ENCODE measurements at regions not wholly inside any gene's neighbourhood (a gene's known extent, or its start where the extent isn't known, plus 50 kb on each side); places are given as distances from the start of the nearest gene placed in this dataset.
A peak's percentile ranks its signal among the peaks of the same experiment; 100 is the strongest.

- no peak for DNase-seq (ENCODE audit: insufficient read length)
- FAIRE-seq: no peak
Observed at GRCh38 chr6:27174958-27175357, 72.5 kb upstream of the PRSS16 start.

GRCh38 chr6:27176096-27176495, 71.4 kb upstream of the PRSS16 start:
- TF ChIP-seq TAF1 (IDR thresholded peaks at IDR 0.05; ENCODE audit: borderline replicate concordance, low read depth, low read length): no peak
- TF ChIP-seq POLR2A (IDR thresholded peaks at IDR 0.05; ENCODE audit: low read depth, low read length): no peak
- TF ChIP-seq POLR2AphosphoS5 (IDR thresholded peaks at IDR 0.05; ENCODE audit: low read depth, low read length): no peak
- DNase-seq (ENCODE audit: insufficient read length): no peak
- no peak for FAIRE-seq

More at GRCh38 chr6:27174958-27175357, 72.5 kb upstream of the PRSS16 start:
- TF ChIP-seq POLR2AphosphoS5 (IDR thresholded peaks at IDR 0.05; ENCODE audit: low read depth, low read length) (no peak), TAF1 (IDR thresholded peaks at IDR 0.05; ENCODE audit: borderline replicate concordance, low read depth, low read length) (no peak), POLR2A (IDR thresholded peaks at IDR 0.05; ENCODE audit: low read depth, low read length) (no peak)

GRCh38 chr6:27176523-27177484, 70.7 kb upstream of the PRSS16 start:
- no peak for TF ChIP-seq POLR2AphosphoS5 (IDR thresholded peaks at IDR 0.05; ENCODE audit: low read depth, low read length)
- no peak for TF ChIP-seq POLR2A (IDR thresholded peaks at IDR 0.05; ENCODE audit: low read depth, low read length)
- TF ChIP-seq TAF1 (IDR thresholded peaks at IDR 0.05; ENCODE audit: borderline replicate concordance, low read depth, low read length): no peak
- peak; percentile 74 for FAIRE-seq
- no peak for DNase-seq (ENCODE audit: insufficient read length)

- FAIRE-seq (peak; percentile 93), DNase-seq (ENCODE audit: insufficient read length) (peak; percentile 52)
- TF ChIP-seq POLR2A (IDR thresholded peaks at IDR 0.05; ENCODE audit: low read depth, low read length) (peak; percentile 55), TAF1 (IDR thresholded peaks at IDR 0.05; ENCODE audit: borderline replicate concordance, low read depth, low read length) (0 out of 2 replicates have a peak, but pooled peaks have one; percentile 11), POLR2AphosphoS5 (IDR thresholded peaks at IDR 0.05; ENCODE audit: low read depth, low read length) (peak; percentile 46)
Observed at GRCh38 chr6:27177485-27178406, 69.8 kb upstream of the PRSS16 start.

- DNase-seq (ENCODE audit: insufficient read length) (no peak), FAIRE-seq (no peak)
- TF ChIP-seq POLR2AphosphoS5 (IDR thresholded peaks at IDR 0.05; ENCODE audit: low read depth, low read length) (no peak), TAF1 (IDR thresholded peaks at IDR 0.05; ENCODE audit: borderline replicate concordance, low read depth, low read length) (no peak), POLR2A (IDR thresholded peaks at IDR 0.05; ENCODE audit: low read depth, low read length) (no peak)
Observed at GRCh38 chr6:27178407-27178730, 69.1 kb upstream of the PRSS16 start.

GRCh38 chr6:27178860-27179259, 68.6 kb upstream of the PRSS16 start:
- TF ChIP-seq TAF1 (IDR thresholded peaks at IDR 0.05; ENCODE audit: borderline replicate concordance, low read depth, low read length) (no peak), POLR2A (IDR thresholded peaks at IDR 0.05; ENCODE audit: low read depth, low read length) (no peak), POLR2AphosphoS5 (IDR thresholded peaks at IDR 0.05; ENCODE audit: low read depth, low read length) (no peak)
- FAIRE-seq (no peak), DNase-seq (ENCODE audit: insufficient read length) (no peak)

- FAIRE-seq (no peak), DNase-seq (ENCODE audit: insufficient read length) (no peak)
- TF ChIP-seq POLR2AphosphoS5 (IDR thresholded peaks at IDR 0.05; ENCODE audit: low read depth, low read length): no peak
- no peak for TF ChIP-seq TAF1 (IDR thresholded peaks at IDR 0.05; ENCODE audit: borderline replicate concordance, low read depth, low read length)
- TF ChIP-seq POLR2A (IDR thresholded peaks at IDR 0.05; ENCODE audit: low read depth, low read length): no peak
Observed at GRCh38 chr6:27183060-27183832, 64.3 kb upstream of the PRSS16 start.

- TF ChIP-seq POLR2A (IDR thresholded peaks at IDR 0.05; ENCODE audit: low read depth, low read length) (no peak), TAF1 (IDR thresholded peaks at IDR 0.05; ENCODE audit: borderline replicate concordance, low read depth, low read length) (no peak), POLR2AphosphoS5 (IDR thresholded peaks at IDR 0.05; ENCODE audit: low read depth, low read length) (no peak)
- DNase-seq (ENCODE audit: insufficient read length) (no peak), FAIRE-seq (no peak)
Observed at GRCh38 chr6:27187231-27188060, 60.1 kb upstream of the PRSS16 start.

- FAIRE-seq: peak; percentile 61
- DNase-seq (ENCODE audit: insufficient read length): peak; percentile 25
- no peak for TF ChIP-seq TAF1 (IDR thresholded peaks at IDR 0.05; ENCODE audit: borderline replicate concordance, low read depth, low read length)
- TF ChIP-seq POLR2A (IDR thresholded peaks at IDR 0.05; ENCODE audit: low read depth, low read length): peak; percentile 23; the same call in 1 of the 2 replicates
- TF ChIP-seq POLR2AphosphoS5 (IDR thresholded peaks at IDR 0.05; ENCODE audit: low read depth, low read length): 0 out of 2 replicates have a peak, but pooled peaks have one; percentile 16
Observed at GRCh38 chr6:27188061-27188884, 59.2 kb upstream of the PRSS16 start.

Measured in GM12892 (cell line).